ENCODE measurements at regions not wholly inside any gene's neighbourhood (a gene's known extent, or its start where the extent isn't known, plus 50 kb on each side); places are given as distances from the start of the nearest gene placed in this dataset.

GRCh38 chr19:31601855-31602254, 252.6 kb upstream of the TSHZ3 start:
- TF ChIP-seq CTCF (IDR thresholded peaks at IDR 0.05; ENCODE audit: insufficient read depth, low read depth, low read length) (no peak), EZH2 (IDR thresholded peaks at IDR 0.05; ENCODE audit: insufficient read depth, low read length) (no peak)

Data from astrocyte (in vitro differentiated cells and primary cell).